ENCODE measurements at regions not wholly inside any gene's neighbourhood (a gene's known extent, or its start where the extent isn't known, plus 50 kb on each side); places are given as distances from the start of the nearest gene placed in this dataset.

GRCh38 chr1:22266141-22266540, 123.2 kb upstream of the WNT4 start (continued):
- no peak for TF ChIP-seq POLR2A (IDR thresholded peaks at IDR 0.05; ENCODE audit: control extremely low read depth in 1 of 2, low read depth in 2 of 2, low read length in 2 of 2)
- no peak for TF ChIP-seq CHD1 (IDR thresholded peaks at IDR 0.05; ENCODE audit: low read depth, low read length)
- no peak for TF ChIP-seq RFX5 (IDR thresholded peaks at IDR 0.05; ENCODE audit: borderline replicate concordance, low read depth, low read length)
- TF ChIP-seq E2F6 (IDR thresholded peaks at IDR 0.05) = no peak
- no peak for TF ChIP-seq SP1 (IDR thresholded peaks at IDR 0.05; ENCODE audit: low read depth, low read length)
- TF ChIP-seq EP300 (IDR thresholded peaks at IDR 0.05; ENCODE audit: borderline replicate concordance in 1 of 2, low read depth in 2 of 2, low read length in 2 of 2) = no peak
- TF ChIP-seq CEBPB (IDR thresholded peaks at IDR 0.05; ENCODE audit: low read depth, low read length) = no peak
- TF ChIP-seq SAP30 (IDR thresholded peaks at IDR 0.05; ENCODE audit: insufficient read depth, insufficient replicate concordance, low read length) = no peak

Data from H1 (cell line).